PC-9 (cell line): ENCODE measurements at regions not wholly inside any gene's neighbourhood (a gene's known extent, or its start where the extent isn't known, plus 50 kb on each side); places are given as distances from the start of the nearest gene placed in this dataset.
"Not testable (repeated sequence)": the region's sequence is repeated elsewhere in the genome, so short reads cannot be mapped to it uniquely, and the experiment has no call there.

Experiments
- BruUV-seq: library from RNA; stranded (reverse); fragments of 400-500 nt; replicated peaks from 2 replicates; lab custom pipeline; 2021; lab: Mats Ljungman, UMichigan
- CTCF ChIA-PET: fragments of 300-600 bp; sonication (Branson Sonifier 250); formaldehyde crosslinking; loops from one replicate; lab custom pipeline; 2022; ENCODE audit warnings: antibody characterized with exemption; lab: Charles Lee
- POLR2A ChIA-PET: fragments of 300-600 bp; sonication (Branson Sonifier 250); formaldehyde crosslinking; loops from one replicate; lab custom pipeline; 2022; ENCODE audit warnings: antibody characterized with exemption; ENCODE audit not compliant: unreplicated experiment; lab: Charles Lee
- DNase-seq, 2 experiments: peaks; one replicate each; pipeline versions ENCODE4 v3.0.0 to v3.0.0-alpha.2; 2015 to 2022; ENCODE audit warnings: mixed read lengths in 1 of 2
- H2AFZ ChIP-seq: fragments of 200-600 bp; sonication (generic); 2 replicates; pipeline ENCODE4 v1.8.1; 2017; ENCODE audit warnings: antibody characterized with exemption
- H3F3A ChIP-seq: fragments of 200-600 bp; sonication (generic); 2 replicates; pipeline ENCODE4 v1.8.1; 2017; ENCODE audit warnings: antibody characterized with exemption, mild to moderate bottlenecking, low read depth; ENCODE audit not compliant: insufficient read depth
- H3K27ac ChIP-seq: fragments of 200-600 bp; sonication (generic); 2 replicates; pipeline ENCODE4 v1.6.1; 2016; ENCODE audit warnings: mixed run types
- H3K27me3 ChIP-seq: fragments of 200-600 bp; sonication (generic); 2 replicates; pipeline ENCODE4 v1.6.1; 2016; ENCODE audit warnings: low read depth, mixed run types; ENCODE audit not compliant: insufficient read depth
- H3K36me3 ChIP-seq: fragments of 200-600 bp; sonication (generic); 2 replicates; pipeline ENCODE4 v1.6.1; 2016; ENCODE audit warnings: low read depth, mixed run types
- H3K4me1 ChIP-seq: fragments of 200-600 bp; sonication (generic); replicated peaks from 2 replicates; pipeline ENCODE4 v1.6.1; 2016; ENCODE audit warnings: mixed run types; ENCODE audit not compliant: insufficient read depth
- H3K4me2 ChIP-seq: fragments of 200-600 bp; sonication (generic); 2 replicates; pipeline ENCODE4 v1.6.1; 2017; ENCODE audit warnings: mixed run types
- H3K4me3 ChIP-seq: fragments of 200-600 bp; sonication (generic); 2 replicates; pipeline ENCODE4 v1.6.1; 2016; ENCODE audit warnings: mixed run types
- H3K79me2 ChIP-seq: fragments of 200-600 bp; sonication (generic); 2 replicates; pipeline ENCODE4 v1.6.1; 2017; ENCODE audit warnings: low read depth, mixed run types
- H3K9me2 ChIP-seq: fragments of 200-600 bp; sonication (generic); 2 replicates; pipeline ENCODE4 v1.8.1; 2017; ENCODE audit warnings: mild to moderate bottlenecking; ENCODE audit not compliant: insufficient read depth
- H3K9me3 ChIP-seq: fragments of 200-600 bp; sonication (generic); 2 replicates; pipeline ENCODE4 v1.8.1; 2016; ENCODE audit warnings: low read depth; ENCODE audit not compliant: insufficient read depth
- H4K20me1 ChIP-seq: fragments of 200-600 bp; sonication (generic); 2 replicates; pipeline ENCODE4 v1.8.1; 2017; ENCODE audit not compliant: insufficient read depth
- EZH2 ChIP-seq: fragments of 200-600 bp; sonication (generic); IDR thresholded peaks from 2 replicates; pipeline ENCODE4 v1.8.0; 2017; ENCODE audit warnings: antibody characterized with exemption, low read depth
- intact Hi-C: fragments of 100-400 bp; cut with micrococcal nuclease; formaldehyde crosslinking; loops from one replicate; pipeline ENCODE4 v1.10.0; 2022; ENCODE audit not compliant: unreplicated experiment
- TF ChIP-seq, protein P1 (sequence below): fragments of 200-600 bp; sonication (generic); conservative IDR thresholded peaks from 2 replicates; pipeline ENCODE4 v1.6.1; 2017; ENCODE audit warnings: mixed run types, antibody characterized with exemption, mild to moderate bottlenecking, moderate library complexity

DNA sequence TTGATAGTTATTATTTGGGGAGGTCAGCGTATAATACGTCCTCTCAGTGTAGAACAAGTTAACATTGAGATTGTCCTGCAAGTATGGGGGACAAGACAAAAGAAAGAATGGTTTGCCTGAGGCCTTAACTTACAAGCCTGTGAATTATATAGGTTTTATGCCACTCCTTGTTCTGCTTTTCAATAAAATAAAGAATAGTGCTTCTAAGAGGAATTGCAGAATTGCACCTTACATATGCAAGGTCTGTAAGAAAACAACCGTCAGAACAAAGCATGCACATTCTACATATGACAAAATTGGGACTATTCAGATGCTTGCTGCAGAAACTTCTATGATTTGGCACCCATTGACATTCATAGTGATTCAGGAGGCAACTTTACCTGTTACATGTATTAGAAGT is 785.0 kb downstream of the NR4A2 start:
- no peak overlapping the region for H3K27ac ChIP-seq
- H3K9me3 ChIP-seq = no peaks in the 10 kb centered on the region
- CTCF ChIA-PET = no interaction called here
- BruUV-seq = no TSS peak
- POLR2A ChIA-PET = no interaction called here
- TF ChIP-seq, protein P1, sequence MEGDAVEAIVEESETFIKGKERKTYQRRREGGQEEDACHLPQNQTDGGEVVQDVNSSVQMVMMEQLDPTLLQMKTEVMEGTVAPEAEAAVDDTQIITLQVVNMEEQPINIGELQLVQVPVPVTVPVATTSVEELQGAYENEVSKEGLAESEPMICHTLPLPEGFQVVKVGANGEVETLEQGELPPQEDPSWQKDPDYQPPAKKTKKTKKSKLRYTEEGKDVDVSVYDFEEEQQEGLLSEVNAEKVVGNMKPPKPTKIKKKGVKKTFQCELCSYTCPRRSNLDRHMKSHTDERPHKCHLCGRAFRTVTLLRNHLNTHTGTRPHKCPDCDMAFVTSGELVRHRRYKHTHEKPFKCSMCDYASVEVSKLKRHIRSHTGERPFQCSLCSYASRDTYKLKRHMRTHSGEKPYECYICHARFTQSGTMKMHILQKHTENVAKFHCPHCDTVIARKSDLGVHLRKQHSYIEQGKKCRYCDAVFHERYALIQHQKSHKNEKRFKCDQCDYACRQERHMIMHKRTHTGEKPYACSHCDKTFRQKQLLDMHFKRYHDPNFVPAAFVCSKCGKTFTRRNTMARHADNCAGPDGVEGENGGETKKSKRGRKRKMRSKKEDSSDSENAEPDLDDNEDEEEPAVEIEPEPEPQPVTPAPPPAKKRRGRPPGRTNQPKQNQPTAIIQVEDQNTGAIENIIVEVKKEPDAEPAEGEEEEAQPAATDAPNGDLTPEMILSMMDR = no peak
- TF ChIP-seq EZH2 = no peak
- no peak for DNase-seq
- H2AFZ ChIP-seq = no peak overlapping the region
- no peaks in the 10 kb centered on the region for H3K27me3 ChIP-seq
- no peaks in the 10 kb centered on the region for H3K79me2 ChIP-seq
- no peak overlapping the region for H3K4me2 ChIP-seq
- no peaks in the 10 kb centered on the region for H3F3A ChIP-seq
- no peaks in the 10 kb centered on the region for H3K9me2 ChIP-seq
- H3K4me3 ChIP-seq = no peak overlapping the region
- intact Hi-C loops = no loop called here
- no peaks in the 10 kb centered on the region for H3K4me1 ChIP-seq
- no peaks in the 10 kb centered on the region for H3K36me3 ChIP-seq
- H4K20me1 ChIP-seq = no peaks in the 10 kb centered on the region

DNA sequence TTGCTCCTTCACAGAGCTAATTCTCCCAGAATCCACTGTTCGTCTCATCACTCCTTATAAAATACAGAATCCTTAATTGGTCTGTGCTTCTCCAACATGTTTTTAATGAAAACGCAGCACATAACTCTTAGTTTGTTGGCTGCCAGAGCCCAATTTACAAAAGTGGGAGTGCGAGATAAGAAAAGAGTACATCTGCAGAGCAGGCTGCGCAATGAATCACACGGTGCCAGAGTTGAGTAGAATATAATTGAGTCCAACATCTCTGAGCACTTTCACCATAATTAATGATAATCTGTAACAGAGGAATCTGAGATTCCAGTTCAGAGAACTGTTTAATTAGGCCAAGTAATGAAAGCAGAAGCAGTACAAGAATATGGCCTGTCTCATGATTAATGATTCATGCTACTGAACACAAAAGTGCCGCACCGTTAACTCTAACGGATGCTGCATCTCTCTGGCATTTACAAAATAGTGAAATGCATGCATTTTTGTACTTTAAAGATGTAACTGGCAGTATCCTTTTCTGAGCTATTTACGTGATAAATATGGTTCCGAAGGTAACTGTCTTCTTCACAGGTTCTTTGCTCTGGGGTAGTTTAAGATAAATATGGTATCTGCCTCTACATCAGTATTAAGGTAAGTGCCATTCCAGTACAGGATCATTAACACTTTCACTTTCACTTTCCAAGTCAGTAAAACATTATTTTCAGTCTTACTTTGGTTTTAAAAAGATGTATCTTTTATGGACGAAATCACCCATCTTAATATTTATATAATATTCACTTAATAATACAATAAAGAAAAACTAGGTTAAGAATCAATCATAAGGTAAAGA is 785.6 kb downstream of the NR4A2 start:
- Histone ChIP-seq H3F3A (no peaks in the 10 kb centered on the region), H3K4me2 (no peak overlapping the region), H3K27ac (no peak overlapping the region), H3K9me3 (no peaks in the 10 kb centered on the region), H3K4me1 (no peaks in the 10 kb centered on the region), H3K4me3 (no peak overlapping the region), H3K79me2 (no peaks in the 10 kb centered on the region), H3K36me3 (no peaks in the 10 kb centered on the region), H2AFZ (no peak overlapping the region), H4K20me1 (no peaks in the 10 kb centered on the region), H3K9me2 (no peaks in the 10 kb centered on the region), H3K27me3 (no peaks in the 10 kb centered on the region)
- no peak for DNase-seq
- intact Hi-C loops = no loop called here
- TF ChIP-seq EZH2 = no peak
- TF ChIP-seq, protein P1 = no peak
- ChIA-PET POLR2A (no interaction called here), CTCF (no interaction called here)
- no TSS peak for BruUV-seq

DNA sequence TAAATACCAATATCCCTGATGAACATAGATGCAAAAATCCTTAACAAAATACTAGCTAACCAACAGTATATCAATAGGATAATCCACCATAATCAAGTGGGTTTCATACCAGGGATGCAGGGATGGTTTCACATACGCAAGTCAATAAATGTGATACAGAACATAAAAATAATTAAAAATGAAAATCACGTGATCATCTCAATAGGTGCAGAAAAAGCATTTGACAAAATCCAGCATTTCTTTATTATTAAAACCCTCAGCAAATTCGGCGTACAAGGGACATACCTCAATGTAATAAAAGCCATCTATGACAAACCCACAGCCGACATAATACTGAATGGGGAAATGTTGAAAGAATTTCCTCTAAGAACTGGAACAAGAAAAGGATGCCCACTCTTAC is 793.5 kb downstream of the NR4A2 start:
- H3K4me1 ChIP-seq, H3K4me3 ChIP-seq, H3K4me2 ChIP-seq, H3K27ac ChIP-seq, H3K9me2 ChIP-seq, CTCF ChIA-PET, DNase-seq, H4K20me1 ChIP-seq, H3F3A ChIP-seq, BruUV-seq, POLR2A ChIA-PET, H2AFZ ChIP-seq, H3K36me3 ChIP-seq, H3K79me2 ChIP-seq, H3K27me3 ChIP-seq, H3K9me3 ChIP-seq, intact Hi-C loops: not testable (repeated sequence)
